ENCODE measurements at regions not wholly inside any gene's neighbourhood (a gene's known extent, or its start where the extent isn't known, plus 50 kb on each side); places are given as distances from the start of the nearest gene placed in this dataset.

DNA sequence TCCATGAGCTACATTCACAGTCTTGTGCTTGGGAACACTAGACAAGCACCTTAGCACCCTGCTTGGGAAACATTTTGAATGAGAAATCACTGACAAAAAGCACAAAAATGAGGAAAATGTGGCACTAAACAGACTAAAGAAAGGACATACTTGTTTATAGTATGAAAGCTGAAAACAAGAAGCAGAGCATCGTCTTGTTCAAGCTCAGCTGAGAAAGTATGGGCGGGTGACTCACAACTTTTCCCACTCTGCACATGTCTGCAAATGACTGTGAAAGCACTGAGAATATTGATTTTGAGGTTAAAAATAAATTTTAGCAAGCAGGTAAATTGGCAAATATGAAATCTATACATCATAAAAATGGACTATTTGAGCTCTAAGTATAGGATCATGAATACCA lies 725.3 kb downstream of the COL12A1 start:
- Histone ChIP-seq H3K4me3 (ENCODE audit: low read length) (no peak overlapping the region), H3K9me2 (ENCODE audit: insufficient read depth, low read length) (no peaks in the 10 kb centered on the region), H3K27me3 (ENCODE audit: insufficient read depth, low read depth, low read length) (no peaks in the 10 kb centered on the region), H3K36me3 (ENCODE audit: insufficient read depth, low read length) (no peaks in the 10 kb centered on the region), H3K4me2 (ENCODE audit: low read length) (no peak overlapping the region), H3K9me3 (ENCODE audit: low read length) (no peaks in the 10 kb centered on the region), H3K27ac (ENCODE audit: low read length) (no peak overlapping the region), H2AFZ (ENCODE audit: low read depth, low read length) (no peak overlapping the region), H3K9ac (ENCODE audit: low read length) (no peak overlapping the region), H3K79me2 (replicated peaks; ENCODE audit: insufficient read depth, low read length) (no peaks in the 10 kb centered on the region), H4K20me1 (ENCODE audit: insufficient read depth) (no peaks in the 10 kb centered on the region), H3F3A (ENCODE audit: insufficient read depth, low read length, poor library complexity, severe bottlenecking) (no peaks in the 10 kb centered on the region)
- TF ChIP-seq EZH2 (IDR thresholded peaks at IDR 0.05; ENCODE audit: borderline replicate concordance, insufficient read depth, low read length, poor library complexity, severe bottlenecking) (no peak), RAD21 (conservative IDR thresholded peaks at IDR 0.05) (no peak), EP300 (conservative IDR thresholded peaks at IDR 0.05; ENCODE audit: poor library complexity, severe bottlenecking) (no peak), MXI1 (conservative IDR thresholded peaks at IDR 0.05; ENCODE audit: poor library complexity, severe bottlenecking) (no peak), POLR2AphosphoS5 (IDR thresholded peaks at IDR 0.05) (no peak), SMC3 (conservative IDR thresholded peaks at IDR 0.05; ENCODE audit: poor library complexity) (no peak), TAF1 (IDR thresholded peaks at IDR 0.05; ENCODE audit: low read depth) (no peak)
- TF ChIP-seq, protein P1, sequence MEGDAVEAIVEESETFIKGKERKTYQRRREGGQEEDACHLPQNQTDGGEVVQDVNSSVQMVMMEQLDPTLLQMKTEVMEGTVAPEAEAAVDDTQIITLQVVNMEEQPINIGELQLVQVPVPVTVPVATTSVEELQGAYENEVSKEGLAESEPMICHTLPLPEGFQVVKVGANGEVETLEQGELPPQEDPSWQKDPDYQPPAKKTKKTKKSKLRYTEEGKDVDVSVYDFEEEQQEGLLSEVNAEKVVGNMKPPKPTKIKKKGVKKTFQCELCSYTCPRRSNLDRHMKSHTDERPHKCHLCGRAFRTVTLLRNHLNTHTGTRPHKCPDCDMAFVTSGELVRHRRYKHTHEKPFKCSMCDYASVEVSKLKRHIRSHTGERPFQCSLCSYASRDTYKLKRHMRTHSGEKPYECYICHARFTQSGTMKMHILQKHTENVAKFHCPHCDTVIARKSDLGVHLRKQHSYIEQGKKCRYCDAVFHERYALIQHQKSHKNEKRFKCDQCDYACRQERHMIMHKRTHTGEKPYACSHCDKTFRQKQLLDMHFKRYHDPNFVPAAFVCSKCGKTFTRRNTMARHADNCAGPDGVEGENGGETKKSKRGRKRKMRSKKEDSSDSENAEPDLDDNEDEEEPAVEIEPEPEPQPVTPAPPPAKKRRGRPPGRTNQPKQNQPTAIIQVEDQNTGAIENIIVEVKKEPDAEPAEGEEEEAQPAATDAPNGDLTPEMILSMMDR (IDR thresholded peaks at IDR 0.05; ENCODE audit: poor library complexity, severe bottlenecking), result no peak
- TF ChIP-seq, protein P2, sequence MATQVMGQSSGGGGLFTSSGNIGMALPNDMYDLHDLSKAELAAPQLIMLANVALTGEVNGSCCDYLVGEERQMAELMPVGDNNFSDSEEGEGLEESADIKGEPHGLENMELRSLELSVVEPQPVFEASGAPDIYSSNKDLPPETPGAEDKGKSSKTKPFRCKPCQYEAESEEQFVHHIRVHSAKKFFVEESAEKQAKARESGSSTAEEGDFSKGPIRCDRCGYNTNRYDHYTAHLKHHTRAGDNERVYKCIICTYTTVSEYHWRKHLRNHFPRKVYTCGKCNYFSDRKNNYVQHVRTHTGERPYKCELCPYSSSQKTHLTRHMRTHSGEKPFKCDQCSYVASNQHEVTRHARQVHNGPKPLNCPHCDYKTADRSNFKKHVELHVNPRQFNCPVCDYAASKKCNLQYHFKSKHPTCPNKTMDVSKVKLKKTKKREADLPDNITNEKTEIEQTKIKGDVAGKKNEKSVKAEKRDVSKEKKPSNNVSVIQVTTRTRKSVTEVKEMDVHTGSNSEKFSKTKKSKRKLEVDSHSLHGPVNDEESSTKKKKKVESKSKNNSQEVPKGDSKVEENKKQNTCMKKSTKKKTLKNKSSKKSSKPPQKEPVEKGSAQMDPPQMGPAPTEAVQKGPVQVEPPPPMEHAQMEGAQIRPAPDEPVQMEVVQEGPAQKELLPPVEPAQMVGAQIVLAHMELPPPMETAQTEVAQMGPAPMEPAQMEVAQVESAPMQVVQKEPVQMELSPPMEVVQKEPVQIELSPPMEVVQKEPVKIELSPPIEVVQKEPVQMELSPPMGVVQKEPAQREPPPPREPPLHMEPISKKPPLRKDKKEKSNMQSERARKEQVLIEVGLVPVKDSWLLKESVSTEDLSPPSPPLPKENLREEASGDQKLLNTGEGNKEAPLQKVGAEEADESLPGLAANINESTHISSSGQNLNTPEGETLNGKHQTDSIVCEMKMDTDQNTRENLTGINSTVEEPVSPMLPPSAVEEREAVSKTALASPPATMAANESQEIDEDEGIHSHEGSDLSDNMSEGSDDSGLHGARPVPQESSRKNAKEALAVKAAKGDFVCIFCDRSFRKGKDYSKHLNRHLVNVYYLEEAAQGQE (IDR thresholded peaks at IDR 0.05; ENCODE audit: borderline replicate concordance), result no peak

DNA sequence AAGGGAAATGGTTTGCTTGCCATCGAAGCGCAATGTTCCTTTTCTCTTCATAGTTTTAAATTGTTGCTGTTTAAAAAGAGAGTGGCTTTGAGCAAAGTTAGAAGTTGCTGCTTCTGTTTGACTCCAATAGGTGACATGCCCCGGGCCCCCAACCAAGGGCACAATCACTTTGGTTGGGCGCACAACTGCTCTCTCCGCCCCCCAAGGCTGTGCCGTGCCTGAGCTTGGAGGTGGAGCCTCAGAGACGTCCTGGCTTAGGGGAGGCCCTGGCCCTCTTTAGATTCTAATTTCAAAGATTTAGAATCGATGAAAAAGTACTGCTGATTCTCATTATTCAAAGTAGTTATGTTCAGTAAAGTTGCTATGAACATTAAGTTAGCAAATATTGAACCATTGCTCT lies 725.9 kb downstream of the COL12A1 start:
- no peak overlapping the region for H2AFZ ChIP-seq (ENCODE audit: low read depth, low read length)
- H4K20me1 ChIP-seq (ENCODE audit: insufficient read depth), result no peaks in the 10 kb centered on the region
- H3K79me2 ChIP-seq (replicated peaks; ENCODE audit: insufficient read depth, low read length), result no peaks in the 10 kb centered on the region
- TF ChIP-seq, protein P1 (IDR thresholded peaks at IDR 0.05; ENCODE audit: poor library complexity, severe bottlenecking), result no peak
- TF ChIP-seq SMC3 (conservative IDR thresholded peaks at IDR 0.05; ENCODE audit: poor library complexity) (no peak), EP300 (conservative IDR thresholded peaks at IDR 0.05; ENCODE audit: poor library complexity, severe bottlenecking) (no peak), RAD21 (conservative IDR thresholded peaks at IDR 0.05) (no peak), EZH2 (IDR thresholded peaks at IDR 0.05; ENCODE audit: borderline replicate concordance, insufficient read depth, low read length, poor library complexity, severe bottlenecking) (no peak), POLR2AphosphoS5 (IDR thresholded peaks at IDR 0.05) (no peak), MXI1 (conservative IDR thresholded peaks at IDR 0.05; ENCODE audit: poor library complexity, severe bottlenecking) (no peak), TAF1 (IDR thresholded peaks at IDR 0.05; ENCODE audit: low read depth) (no peak)
- TF ChIP-seq, protein P2 (IDR thresholded peaks at IDR 0.05; ENCODE audit: borderline replicate concordance), result no peak
- no peak overlapping the region for H3K27ac ChIP-seq (ENCODE audit: low read length)
- no peak overlapping the region for H3K4me2 ChIP-seq (ENCODE audit: low read length)
- no peaks in the 10 kb centered on the region for H3K36me3 ChIP-seq (ENCODE audit: insufficient read depth, low read length)
- no peaks in the 10 kb centered on the region for H3K9me3 ChIP-seq (ENCODE audit: low read length)
- no peaks in the 10 kb centered on the region for H3F3A ChIP-seq (ENCODE audit: insufficient read depth, low read length, poor library complexity, severe bottlenecking)
- no peaks in the 10 kb centered on the region for H3K27me3 ChIP-seq (ENCODE audit: insufficient read depth, low read depth, low read length)
- H3K9ac ChIP-seq (ENCODE audit: low read length), result no peak overlapping the region
- H3K4me3 ChIP-seq (ENCODE audit: low read length), result no peak overlapping the region
- no peaks in the 10 kb centered on the region for H3K9me2 ChIP-seq (ENCODE audit: insufficient read depth, low read length)

Measured in neural cell (in vitro differentiated cells).